ENCODE measurements at regions not wholly inside any gene's neighbourhood (a gene's known extent, or its start where the extent isn't known, plus 50 kb on each side); places are given as distances from the start of the nearest gene placed in this dataset.

GRCh38 chr2:144690771-144691170, 170.9 kb upstream of the ZEB2 start:
- no peaks in the 10 kb centered on the region for H3K4me1 Mint-ChIP-seq (ENCODE audit: low read depth)
- no peaks in the 10 kb centered on the region for H3K9me3 Mint-ChIP-seq
- no peak overlapping the region for H3K4me3 Mint-ChIP-seq (ENCODE audit: low read depth)
- H3K27ac Mint-ChIP-seq = no peak overlapping the region
- intact Hi-C loops (cut with micrococcal nuclease) = no loop called here
- no peak for DNase-seq (ENCODE audit: low spot score)
- no peaks in the 10 kb centered on the region for H3K36me3 Mint-ChIP-seq (ENCODE audit: low read depth)
- H3K27me3 Mint-ChIP-seq (ENCODE audit: low read depth) = peaks cover 4% of the 10 kb centered on the region

DNA sequence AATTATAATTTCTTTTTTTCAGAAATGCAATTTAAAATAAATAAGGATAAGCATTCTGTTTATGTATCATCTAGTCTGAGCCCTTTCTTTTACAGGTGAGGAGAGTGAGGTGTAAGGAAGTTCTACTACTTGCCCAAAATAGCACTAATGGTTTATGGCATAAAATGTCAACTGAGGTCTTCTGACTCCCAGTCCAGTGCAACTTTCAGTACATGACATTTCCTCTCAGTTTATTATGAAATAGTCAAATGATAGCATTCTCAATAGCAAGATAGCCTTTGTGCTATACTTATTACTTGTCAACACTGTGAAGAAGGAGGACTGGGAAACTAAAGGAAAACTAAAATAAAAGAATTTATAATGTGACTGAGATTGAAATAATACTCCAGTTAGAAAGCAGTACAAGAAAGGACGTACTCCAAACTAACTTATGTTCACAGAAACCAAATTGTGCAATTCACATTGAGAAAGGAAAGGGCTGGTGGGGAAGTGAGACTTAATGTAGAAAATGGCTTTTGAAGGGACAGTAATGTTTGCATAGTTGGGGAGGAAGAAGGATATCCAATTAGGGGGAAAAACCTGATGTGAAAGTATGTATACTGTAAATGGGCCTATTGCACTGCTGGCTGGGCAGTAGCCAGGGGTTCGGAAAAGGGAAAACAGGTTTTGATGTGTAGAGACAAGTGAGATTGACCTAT, 166.7 kb upstream of the ZEB2 start:
- H3K4me3 Mint-ChIP-seq (ENCODE audit: low read depth) = no peak overlapping the region
- H3K36me3 Mint-ChIP-seq (ENCODE audit: low read depth) = no peaks in the 10 kb centered on the region
- intact Hi-C loops (cut with micrococcal nuclease) = no loop called here
- no peak for DNase-seq (ENCODE audit: low spot score)
- H3K4me1 Mint-ChIP-seq (ENCODE audit: low read depth) = no peaks in the 10 kb centered on the region
- H3K9me3 Mint-ChIP-seq = no peaks in the 10 kb centered on the region
- H3K27ac Mint-ChIP-seq = no peak overlapping the region
- peaks cover 4% of the 10 kb centered on the region for H3K27me3 Mint-ChIP-seq (ENCODE audit: low read depth)

DNA sequence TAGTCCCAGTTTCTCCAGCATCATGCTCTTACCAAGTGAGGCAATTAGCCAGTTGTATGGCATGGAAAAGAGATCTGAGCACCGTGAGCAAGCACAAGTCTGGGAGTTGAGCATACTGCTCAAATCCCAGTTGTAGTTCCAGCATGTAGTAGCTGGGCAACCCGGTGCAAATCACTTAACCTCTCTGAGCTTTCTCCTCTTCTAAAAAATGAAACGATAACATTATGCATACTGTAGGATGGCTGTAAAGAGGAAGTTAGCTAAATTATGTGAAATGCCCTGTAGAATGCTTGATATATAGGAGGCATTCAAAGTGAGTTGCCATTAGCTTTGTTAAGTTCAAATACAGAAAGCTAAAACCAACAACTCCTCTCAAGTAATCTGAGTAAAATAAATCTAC, 164.0 kb upstream of the ZEB2 start:
- Mint-ChIP-seq H3K27me3 (ENCODE audit: low read depth) (peaks cover 4% of the 10 kb centered on the region), H3K4me3 (ENCODE audit: low read depth) (no peak overlapping the region), H3K36me3 (ENCODE audit: low read depth) (no peaks in the 10 kb centered on the region), H3K4me1 (ENCODE audit: low read depth) (no peaks in the 10 kb centered on the region), H3K9me3 (no peaks in the 10 kb centered on the region), H3K27ac (no peak overlapping the region)
- DNase-seq (ENCODE audit: low spot score) = no peak
- intact Hi-C loops (cut with micrococcal nuclease) = no loop called here

DNA sequence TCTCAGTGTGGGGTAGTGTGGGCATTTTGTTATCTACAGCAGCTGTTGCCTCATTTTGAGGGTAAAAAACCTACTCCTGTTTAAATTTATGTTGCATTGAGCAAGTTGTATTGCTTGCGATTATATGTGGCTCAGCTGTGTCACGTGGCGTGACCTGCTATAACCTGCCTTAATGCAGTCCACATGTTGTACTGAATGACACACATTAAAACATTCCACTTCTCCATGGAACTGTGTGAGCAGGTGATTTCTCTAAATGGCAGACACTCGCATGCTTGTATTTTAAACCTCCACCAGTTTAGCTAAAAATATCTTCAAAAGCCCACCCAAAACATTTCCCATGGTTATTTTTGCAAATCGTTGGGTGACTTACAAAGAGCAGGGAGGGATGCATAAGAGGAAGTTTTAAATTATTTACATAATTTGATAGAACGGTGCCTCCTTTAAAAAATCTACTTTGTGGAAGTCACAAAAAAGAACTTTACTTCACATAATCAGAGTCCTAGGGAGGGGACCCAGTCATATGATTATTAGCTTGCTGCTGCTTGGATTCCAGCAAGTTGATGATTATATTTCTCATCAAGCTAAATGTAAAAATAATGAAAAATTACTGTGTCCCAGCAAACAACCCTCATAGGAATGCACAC, 163.3 kb upstream of the ZEB2 start:
- H3K4me3 Mint-ChIP-seq (ENCODE audit: low read depth) = no peak overlapping the region
- H3K36me3 Mint-ChIP-seq (ENCODE audit: low read depth) = no peaks in the 10 kb centered on the region
- H3K9me3 Mint-ChIP-seq = no peaks in the 10 kb centered on the region
- DNase-seq (ENCODE audit: low spot score) = no peak
- no peak overlapping the region for H3K27ac Mint-ChIP-seq
- peaks cover 4% of the 10 kb centered on the region for H3K27me3 Mint-ChIP-seq (ENCODE audit: low read depth)
- intact Hi-C loops (cut with micrococcal nuclease) = no loop called here
- H3K4me1 Mint-ChIP-seq (ENCODE audit: low read depth) = no peaks in the 10 kb centered on the region

DNA sequence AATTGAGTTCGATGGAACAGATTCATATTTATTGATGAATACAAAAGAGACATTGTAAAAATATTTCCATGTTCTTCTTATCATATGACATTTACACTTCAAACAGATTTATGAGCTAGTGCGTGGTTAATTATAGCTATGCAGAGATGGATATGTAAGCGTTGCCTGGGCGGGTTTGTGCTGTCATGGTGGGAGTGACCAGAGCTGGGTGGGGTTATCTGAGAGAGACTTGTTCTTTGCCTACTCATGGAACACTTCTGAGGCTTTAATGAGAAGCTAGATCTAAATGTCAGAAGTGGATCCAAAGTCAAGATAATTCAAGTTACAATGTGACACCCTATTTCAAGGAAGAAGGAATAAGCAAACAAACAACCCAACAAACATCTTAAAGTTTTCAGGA, 162.3 kb upstream of the ZEB2 start:
- intact Hi-C loops (cut with micrococcal nuclease) = no loop called here
- no peak for DNase-seq (ENCODE audit: low spot score)
- Mint-ChIP-seq H3K4me1 (ENCODE audit: low read depth) (no peaks in the 10 kb centered on the region), H3K4me3 (ENCODE audit: low read depth) (no peak overlapping the region), H3K9me3 (no peaks in the 10 kb centered on the region), H3K27me3 (ENCODE audit: low read depth) (peaks cover 6% of the 10 kb centered on the region), H3K27ac (no peak overlapping the region), H3K36me3 (ENCODE audit: low read depth) (no peaks in the 10 kb centered on the region)

DNA sequence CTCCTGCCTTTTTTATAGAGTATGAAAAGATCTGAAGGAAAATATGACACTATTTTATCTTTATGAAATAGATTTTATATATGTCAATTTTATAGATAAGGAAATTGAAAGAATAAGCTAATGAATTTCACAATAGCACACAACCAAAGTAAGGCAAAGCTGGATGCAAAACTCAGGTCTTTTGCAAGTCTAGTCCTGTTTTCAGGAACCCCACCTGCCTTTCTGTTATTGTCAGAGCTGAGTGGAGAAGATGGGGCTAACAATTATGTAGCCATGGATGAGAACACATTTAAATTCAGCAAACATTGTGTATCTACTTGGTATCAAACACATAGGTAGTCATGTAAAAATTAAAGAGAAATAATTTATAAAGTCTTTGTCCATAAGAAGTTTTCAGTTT, 161.5 kb upstream of the ZEB2 start:
- no peak overlapping the region for H3K4me3 Mint-ChIP-seq (ENCODE audit: low read depth)
- intact Hi-C loops (cut with micrococcal nuclease) = no loop called here
- H3K27me3 Mint-ChIP-seq (ENCODE audit: low read depth) = peaks cover 8% of the 10 kb centered on the region
- no peak for DNase-seq (ENCODE audit: low spot score)
- H3K9me3 Mint-ChIP-seq = no peaks in the 10 kb centered on the region
- no peaks in the 10 kb centered on the region for H3K36me3 Mint-ChIP-seq (ENCODE audit: low read depth)
- H3K27ac Mint-ChIP-seq = no peak overlapping the region
- no peaks in the 10 kb centered on the region for H3K4me1 Mint-ChIP-seq (ENCODE audit: low read depth)

- Mint-ChIP-seq H3K27me3 (ENCODE audit: low read depth) (peaks cover 12% of the 10 kb centered on the region), H3K4me3 (ENCODE audit: low read depth) (no peak overlapping the region), H3K27ac (no peak overlapping the region), H3K9me3 (no peaks in the 10 kb centered on the region), H3K36me3 (ENCODE audit: low read depth) (no peaks in the 10 kb centered on the region), H3K4me1 (ENCODE audit: low read depth) (no peaks in the 10 kb centered on the region)
- no peak for DNase-seq (ENCODE audit: low spot score)
- intact Hi-C loops (cut with micrococcal nuclease) = no loop called here
Measured at GRCh38 chr2:144679942-144680341, 160.0 kb upstream of the ZEB2 start.

DNA sequence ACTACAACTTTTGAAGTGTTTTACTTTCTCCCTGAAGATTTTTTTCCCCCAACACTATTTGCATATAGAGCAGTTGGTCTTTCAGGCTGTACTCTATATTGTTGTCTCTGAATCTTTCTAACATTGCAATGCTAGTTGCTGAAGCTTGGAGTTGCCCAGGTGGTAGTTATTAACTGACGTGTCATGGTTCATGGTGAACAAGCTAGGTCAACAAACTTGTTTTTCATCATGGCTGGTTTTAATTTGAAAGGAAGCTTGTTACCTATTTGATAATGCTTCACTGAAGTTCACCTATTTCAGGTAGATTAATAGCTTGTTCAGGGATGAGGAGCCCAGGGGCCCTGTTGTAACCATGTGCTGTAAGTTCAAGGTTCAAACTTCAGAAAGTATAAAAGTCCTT, 158.8 kb upstream of the ZEB2 start:
- Mint-ChIP-seq H3K4me1 (ENCODE audit: low read depth) (no peaks in the 10 kb centered on the region), H3K4me3 (ENCODE audit: low read depth) (no peak overlapping the region), H3K27me3 (ENCODE audit: low read depth) (peaks cover 12% of the 10 kb centered on the region), H3K36me3 (ENCODE audit: low read depth) (no peaks in the 10 kb centered on the region), H3K27ac (no peak overlapping the region), H3K9me3 (no peaks in the 10 kb centered on the region)
- intact Hi-C loops (cut with micrococcal nuclease) = no loop called here
- DNase-seq (ENCODE audit: low spot score) = no peak

DNA sequence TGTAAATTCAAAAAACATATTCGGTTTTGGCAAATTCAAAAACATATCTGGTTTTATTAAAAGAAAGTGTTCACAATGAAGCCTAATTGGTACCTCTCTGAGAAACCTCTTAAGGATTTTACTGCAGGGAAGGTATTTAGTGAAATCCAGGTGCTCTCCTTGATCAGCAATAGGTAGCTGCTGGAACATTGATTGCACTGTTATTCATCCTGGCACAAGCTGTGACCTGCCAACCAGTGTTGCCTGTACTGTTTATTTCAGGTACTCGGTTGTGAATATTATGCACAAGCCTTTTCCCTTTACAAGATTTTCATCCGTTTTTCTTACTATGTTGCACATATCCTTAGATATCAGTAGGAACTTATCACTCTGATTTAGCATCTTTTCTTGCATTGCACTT, 155.8 kb upstream of the ZEB2 start:
- Mint-ChIP-seq H3K4me1 (ENCODE audit: low read depth) (no peaks in the 10 kb centered on the region), H3K27me3 (ENCODE audit: low read depth) (peaks cover 8% of the 10 kb centered on the region), H3K4me3 (ENCODE audit: low read depth) (no peak overlapping the region), H3K36me3 (ENCODE audit: low read depth) (no peaks in the 10 kb centered on the region), H3K9me3 (no peaks in the 10 kb centered on the region), H3K27ac (no peak overlapping the region)
- intact Hi-C loops (cut with micrococcal nuclease) = no loop called here
- DNase-seq (ENCODE audit: low spot score) = no peak

GRCh38 chr2:144675331-144675730, 155.4 kb upstream of the ZEB2 start:
- intact Hi-C loops (cut with micrococcal nuclease) = no loop called here
- H3K9me3 Mint-ChIP-seq = no peaks in the 10 kb centered on the region
- peaks cover 8% of the 10 kb centered on the region for H3K27me3 Mint-ChIP-seq (ENCODE audit: low read depth)
- H3K36me3 Mint-ChIP-seq (ENCODE audit: low read depth) = no peaks in the 10 kb centered on the region
- no peak overlapping the region for H3K4me3 Mint-ChIP-seq (ENCODE audit: low read depth)
- no peaks in the 10 kb centered on the region for H3K4me1 Mint-ChIP-seq (ENCODE audit: low read depth)
- H3K27ac Mint-ChIP-seq = no peak overlapping the region
- no peak for DNase-seq (ENCODE audit: low spot score)

DNA sequence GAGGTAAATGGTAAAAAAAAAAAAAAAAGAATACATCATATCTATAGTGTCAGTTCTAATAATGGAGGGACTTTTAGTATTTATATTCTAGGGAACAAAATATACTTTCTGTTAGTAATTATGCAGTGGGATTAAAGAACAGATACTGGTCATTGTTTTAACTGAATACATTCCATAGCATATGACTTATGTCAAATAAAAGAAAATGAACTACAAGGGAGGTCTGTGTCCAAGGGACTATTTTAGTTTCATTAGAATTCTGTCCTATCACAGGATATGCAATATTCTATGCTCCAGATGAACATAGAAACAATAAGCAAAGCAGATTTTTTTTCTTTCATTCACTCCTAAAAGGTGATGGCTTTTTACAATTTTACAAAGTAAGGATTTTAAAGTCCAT, 154.2 kb upstream of the ZEB2 start:
- intact Hi-C loops (cut with micrococcal nuclease) = no loop called here
- H3K36me3 Mint-ChIP-seq (ENCODE audit: low read depth) = no peaks in the 10 kb centered on the region
- H3K9me3 Mint-ChIP-seq = no peaks in the 10 kb centered on the region
- no peaks in the 10 kb centered on the region for H3K4me1 Mint-ChIP-seq (ENCODE audit: low read depth)
- H3K27me3 Mint-ChIP-seq (ENCODE audit: low read depth) = peaks cover 8% of the 10 kb centered on the region
- H3K4me3 Mint-ChIP-seq (ENCODE audit: low read depth) = no peak overlapping the region
- no peak for DNase-seq (ENCODE audit: low spot score)
- no peak overlapping the region for H3K27ac Mint-ChIP-seq

GRCh38 chr2:144673456-144673855, 153.5 kb upstream of the ZEB2 start:
- Mint-ChIP-seq H3K27me3 (ENCODE audit: low read depth) (peaks cover 10% of the 10 kb centered on the region), H3K9me3 (no peaks in the 10 kb centered on the region), H3K4me1 (ENCODE audit: low read depth) (no peaks in the 10 kb centered on the region), H3K4me3 (ENCODE audit: low read depth) (no peak overlapping the region), H3K27ac (no peak overlapping the region), H3K36me3 (ENCODE audit: low read depth) (no peaks in the 10 kb centered on the region)
- no peak for DNase-seq (ENCODE audit: low spot score)
- intact Hi-C loops (cut with micrococcal nuclease) = no loop called here

- intact Hi-C loops (cut with micrococcal nuclease) = no loop called here
- no peaks in the 10 kb centered on the region for H3K4me1 Mint-ChIP-seq (ENCODE audit: low read depth)
- DNase-seq (ENCODE audit: low spot score) = no peak
- H3K36me3 Mint-ChIP-seq (ENCODE audit: low read depth) = no peaks in the 10 kb centered on the region
- H3K4me3 Mint-ChIP-seq (ENCODE audit: low read depth) = no peak overlapping the region
- no peaks in the 10 kb centered on the region for H3K9me3 Mint-ChIP-seq
- H3K27me3 Mint-ChIP-seq (ENCODE audit: low read depth) = peaks cover 12% of the 10 kb centered on the region
- H3K27ac Mint-ChIP-seq = no peak overlapping the region
Measured at GRCh38 chr2:144671695-144672455, 152.0 kb upstream of the ZEB2 start.
